GM18499 (cell line): ENCODE measurements at regions not wholly inside any gene's neighbourhood (a gene's known extent, or its start where the extent isn't known, plus 50 kb on each side); places are given as distances from the start of the nearest gene placed in this dataset.
"Not testable (repeated sequence)": the region's sequence is repeated elsewhere in the genome, so short reads cannot be mapped to it uniquely, and the experiment has no call there.

Source experiments
- ATAC-seq: cut with Tn5 transposase; IDR thresholded peaks from one replicate; pipeline ENCODE4 v1.9.1; 2021; ENCODE audit warnings: moderate number of reproducible peaks; ENCODE audit not compliant: insufficient read depth, unreplicated experiment

DNA sequence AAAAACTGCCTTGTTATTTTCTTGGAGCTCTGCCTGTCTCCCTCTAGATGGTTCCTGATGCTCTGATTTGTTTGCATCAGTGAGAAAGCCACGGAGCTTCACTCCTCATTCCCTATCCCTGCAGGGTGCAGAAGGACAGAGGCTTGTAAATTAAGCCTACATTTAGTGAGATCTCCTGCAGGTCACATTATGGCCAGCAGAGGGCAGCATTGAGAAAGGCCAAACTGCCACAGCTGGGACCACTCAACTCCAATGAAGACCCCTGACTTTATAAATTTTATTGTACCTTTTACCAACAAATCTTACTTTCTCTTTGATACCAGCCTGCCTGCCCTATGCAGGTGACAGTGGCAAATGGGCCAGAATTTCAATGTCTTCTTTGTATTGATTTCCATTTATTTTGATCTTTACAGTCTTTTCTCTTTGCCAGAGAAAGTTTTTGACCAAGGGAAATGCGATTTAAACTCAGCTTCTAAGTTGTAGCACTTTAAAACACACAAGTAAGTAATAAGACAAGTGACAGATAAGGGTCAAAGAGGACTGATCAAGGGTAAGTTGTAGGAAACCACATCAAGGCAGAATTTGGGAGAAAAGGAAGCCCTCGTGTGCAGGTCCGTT lies 1029.1 kb upstream of the KLHL29 start:
- ATAC-seq = no peak

DNA sequence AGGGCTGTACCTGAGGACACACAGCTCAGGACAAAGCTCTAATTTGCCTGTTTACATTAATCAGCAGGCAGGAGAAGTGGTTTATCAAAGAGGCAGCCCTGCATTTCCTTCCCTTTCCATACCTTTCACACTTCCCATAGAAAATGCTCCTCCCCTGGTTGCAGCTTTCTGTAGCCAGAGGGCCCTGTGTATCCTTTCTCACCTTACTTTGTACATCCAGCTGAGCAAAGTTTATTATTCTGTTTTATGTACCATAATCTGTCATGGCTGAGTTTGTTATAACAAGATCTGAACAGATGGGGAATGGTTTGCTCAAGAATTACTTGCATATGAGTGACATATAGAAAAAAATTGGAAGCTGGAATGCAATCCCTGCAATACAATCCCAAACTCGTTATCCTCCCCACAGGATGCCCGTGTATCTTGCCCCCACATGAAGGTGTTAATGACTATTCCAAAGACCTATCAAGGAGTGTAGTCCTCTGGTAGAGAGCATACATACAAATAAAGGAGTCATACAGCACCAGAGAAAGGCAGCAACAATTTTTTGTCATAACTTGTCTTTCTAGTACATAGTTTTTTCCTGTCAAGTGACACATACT lies 1025.8 kb upstream of the KLHL29 start:
- no peak for ATAC-seq

DNA sequence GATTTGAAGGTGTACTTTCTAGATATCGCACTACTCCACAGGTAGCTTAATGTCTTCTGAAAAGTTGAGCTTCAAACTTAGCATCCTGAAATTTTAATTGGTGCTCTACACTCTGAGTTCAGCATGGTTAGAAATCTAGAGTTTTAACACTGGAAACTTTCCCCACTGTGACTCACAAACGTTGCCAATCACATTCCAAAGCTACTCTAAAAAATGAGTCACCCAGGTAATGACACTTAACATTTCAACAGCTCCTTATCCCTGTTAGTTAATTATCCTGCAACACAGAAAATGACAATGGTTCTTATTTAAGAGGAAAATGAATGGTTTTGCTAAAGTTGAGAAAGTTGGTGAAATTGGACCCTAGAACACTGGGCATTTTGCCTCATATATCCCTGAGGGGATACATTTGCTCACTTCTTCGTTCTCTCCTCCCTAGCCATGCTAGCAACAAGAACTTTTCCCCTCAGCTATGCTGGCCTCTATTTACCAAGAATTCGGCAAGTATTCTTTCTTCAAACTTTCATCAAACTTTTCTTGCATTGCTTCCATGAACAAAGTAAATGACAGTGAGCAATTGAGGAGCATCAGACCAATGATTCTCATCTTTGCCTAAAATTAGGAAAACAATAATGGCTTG lies 1024.1 kb upstream of the KLHL29 start:
- no peak for ATAC-seq

DNA sequence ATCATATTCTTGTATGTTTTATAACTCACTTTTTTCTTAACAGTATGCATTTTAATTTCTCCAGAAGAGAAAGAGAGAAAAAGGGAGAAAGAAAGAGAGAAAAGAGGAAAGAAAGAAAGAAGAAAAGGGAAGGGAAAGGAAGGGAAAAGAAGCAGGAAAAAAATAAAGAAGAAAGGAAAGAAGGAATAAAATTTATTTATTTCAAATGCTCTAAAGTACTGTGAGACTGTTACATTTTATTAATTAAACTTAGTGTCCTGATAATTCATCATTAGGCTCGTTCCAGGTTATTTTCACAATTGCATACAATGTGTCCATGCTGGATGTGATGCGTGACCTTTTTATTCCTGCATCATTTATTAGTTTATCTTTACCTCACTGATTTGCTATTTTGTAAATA lies 1023.4 kb upstream of the KLHL29 start:
- no peak for ATAC-seq

DNA sequence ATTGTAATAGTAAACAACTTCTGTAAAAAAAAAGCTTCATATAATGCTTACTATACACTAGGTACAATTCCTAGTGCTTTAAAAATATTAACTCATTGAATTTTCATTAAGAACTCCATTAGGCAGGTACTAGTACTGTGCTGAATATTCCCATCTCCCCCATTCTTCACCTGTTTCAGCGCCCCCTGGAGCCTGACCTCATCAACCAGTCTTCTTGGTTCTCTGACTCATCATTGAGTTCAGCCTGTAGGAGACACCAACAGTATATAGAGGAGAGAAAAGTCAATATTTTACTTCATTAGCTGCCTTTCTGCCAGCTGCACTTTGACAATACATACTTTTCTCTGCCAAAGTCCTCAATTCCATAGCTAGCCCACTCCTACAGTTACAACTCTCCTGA lies 1009.9 kb upstream of the KLHL29 start:
- no peak for ATAC-seq

DNA sequence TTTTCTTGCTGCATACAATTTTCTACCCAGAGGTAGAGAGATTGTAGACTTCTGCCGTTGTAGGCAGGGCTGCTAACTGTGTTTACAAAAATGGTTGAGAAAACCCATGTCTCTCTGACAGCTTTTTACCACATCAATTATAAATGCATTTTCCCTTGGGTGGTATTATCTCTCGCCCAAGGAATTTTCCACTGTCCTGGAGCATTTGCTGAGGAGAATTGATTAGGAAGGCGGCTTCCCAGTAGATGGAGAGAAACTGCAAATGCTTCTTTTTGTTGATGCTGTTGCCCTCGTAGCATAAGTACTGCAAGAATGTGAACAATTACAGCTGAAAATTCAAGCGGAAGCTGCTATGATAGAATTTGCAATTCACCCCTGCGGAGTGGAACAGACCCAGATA lies 1007.7 kb upstream of the KLHL29 start:
- ATAC-seq = no peak

DNA sequence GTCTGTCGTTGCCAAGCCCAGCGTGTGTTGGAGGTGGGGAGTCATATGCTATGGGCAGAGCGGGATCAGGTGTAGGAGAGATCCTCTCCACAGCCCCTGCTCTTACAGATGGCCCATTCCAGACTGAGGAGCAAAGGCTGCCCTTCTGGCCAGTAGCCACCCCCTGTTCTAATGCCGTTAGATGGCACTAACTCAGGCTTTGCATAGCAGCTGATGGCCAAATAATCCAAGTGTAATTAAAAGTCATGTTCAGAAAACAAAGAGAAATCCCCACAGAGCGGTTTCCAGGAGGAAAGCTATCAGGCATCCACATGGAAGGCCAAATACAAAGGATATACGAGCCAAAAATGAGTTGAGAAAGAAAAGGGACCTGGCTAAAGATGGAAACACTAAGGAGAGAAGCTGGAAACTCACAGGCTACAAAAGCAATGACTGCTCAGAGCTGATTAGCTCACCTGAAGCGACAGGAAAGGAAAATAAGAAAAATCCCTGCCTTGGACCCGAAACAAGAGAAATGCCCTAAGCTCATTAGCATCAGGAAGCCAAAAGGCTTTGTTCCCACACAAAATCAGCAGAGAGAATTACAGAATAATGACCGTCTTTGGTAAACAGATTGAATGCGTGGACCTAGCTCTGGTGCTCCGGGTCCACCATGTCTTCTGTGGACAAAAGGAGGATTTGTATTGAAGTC lies 1002.4 kb upstream of the KLHL29 start:
- ATAC-seq = no peak

DNA sequence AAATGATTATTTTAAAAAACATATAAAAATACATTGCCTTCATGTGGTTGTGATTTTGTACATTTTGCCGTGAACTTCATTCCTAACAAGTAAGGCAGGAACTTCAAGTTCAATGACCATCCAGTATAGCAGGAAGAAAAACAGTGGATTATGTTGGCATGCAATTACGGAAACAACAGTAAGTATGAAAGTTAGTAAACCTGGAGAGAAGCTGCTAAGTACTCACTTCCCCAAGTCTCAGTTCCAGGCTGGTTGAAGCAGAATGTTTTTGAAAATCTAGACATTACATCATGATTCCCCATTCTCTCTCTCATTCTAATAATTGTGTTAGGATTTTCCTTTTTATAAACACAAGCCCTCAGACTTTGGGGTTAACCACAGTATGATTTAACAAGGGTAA lies 987.1 kb upstream of the KLHL29 start:
- ATAC-seq = no peak

DNA sequence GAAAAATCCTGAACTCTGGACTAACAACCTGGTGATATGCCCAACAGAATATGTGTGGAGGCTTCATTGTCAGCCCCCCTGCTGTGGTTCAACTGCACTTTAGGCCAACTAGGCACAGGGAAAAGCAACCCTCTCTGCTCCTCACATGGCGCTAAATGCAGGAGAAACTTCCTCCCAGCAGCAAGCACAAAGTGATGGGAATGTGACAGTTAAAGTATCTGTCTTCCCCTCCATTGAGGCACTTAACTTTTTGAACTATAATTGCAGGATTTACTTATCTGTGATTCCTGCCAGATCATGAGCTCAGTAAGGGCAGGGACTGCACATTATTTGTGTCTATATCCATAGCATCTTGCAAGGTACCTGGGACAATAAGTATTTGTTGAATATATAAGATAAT lies 981.2 kb upstream of the KLHL29 start:
- no peak for ATAC-seq

DNA sequence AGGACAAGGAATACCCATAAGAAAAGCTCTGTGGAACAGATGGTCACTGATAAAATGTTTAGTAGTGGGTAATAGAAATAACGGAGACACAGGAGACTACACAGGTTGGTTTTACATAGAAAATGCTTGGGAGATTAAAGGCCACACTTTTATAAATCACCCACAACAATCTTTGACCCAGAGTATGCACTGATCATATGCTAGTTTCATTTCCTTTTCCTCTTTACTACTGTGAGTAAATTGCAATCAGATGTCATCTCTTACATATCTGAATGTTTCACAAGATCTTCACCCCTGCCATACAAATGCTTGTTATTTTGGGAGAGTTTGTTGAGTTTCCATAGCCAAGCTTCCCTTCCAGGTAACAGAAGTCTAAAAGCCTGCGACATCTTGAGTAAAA lies 978.4 kb upstream of the KLHL29 start:
- no peak for ATAC-seq

DNA sequence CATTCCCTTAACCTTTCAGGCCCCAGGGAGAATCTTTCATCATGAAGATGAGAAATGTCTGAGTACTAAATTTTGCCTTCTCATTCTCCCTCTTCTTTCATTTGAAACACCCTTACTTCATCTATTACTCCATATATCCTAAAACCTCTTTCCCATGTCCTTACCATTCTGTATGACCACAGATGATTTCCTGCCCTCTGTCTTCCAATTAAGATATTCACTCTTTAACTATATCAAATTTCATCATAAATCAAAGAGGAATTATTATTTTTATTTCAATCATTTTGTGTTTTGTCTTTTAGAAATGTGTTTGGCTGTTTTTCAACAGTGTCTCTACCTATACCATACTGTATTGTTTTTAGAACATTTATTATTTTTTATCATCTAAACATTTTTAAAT lies 964.9 kb upstream of the KLHL29 start:
- no peak for ATAC-seq

DNA sequence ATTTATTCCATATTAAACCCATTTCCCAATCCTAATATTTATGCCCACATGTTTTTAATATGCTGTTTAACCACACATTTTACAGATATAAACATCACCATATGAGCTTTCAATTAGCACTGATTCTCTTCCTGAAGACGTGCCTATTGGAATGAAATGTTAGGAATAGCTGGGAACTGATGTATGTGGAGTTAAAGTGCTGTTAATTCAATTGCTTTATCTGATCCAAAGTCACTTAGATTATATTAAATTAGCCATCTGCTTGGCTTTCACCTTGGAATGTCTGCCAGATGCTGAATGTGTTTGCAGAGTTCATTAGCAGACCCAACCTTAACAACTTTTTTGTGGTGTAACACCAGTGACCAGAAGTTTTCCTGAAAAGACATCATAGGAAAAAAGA lies 942.9 kb upstream of the KLHL29 start:
- ATAC-seq = no peak

DNA sequence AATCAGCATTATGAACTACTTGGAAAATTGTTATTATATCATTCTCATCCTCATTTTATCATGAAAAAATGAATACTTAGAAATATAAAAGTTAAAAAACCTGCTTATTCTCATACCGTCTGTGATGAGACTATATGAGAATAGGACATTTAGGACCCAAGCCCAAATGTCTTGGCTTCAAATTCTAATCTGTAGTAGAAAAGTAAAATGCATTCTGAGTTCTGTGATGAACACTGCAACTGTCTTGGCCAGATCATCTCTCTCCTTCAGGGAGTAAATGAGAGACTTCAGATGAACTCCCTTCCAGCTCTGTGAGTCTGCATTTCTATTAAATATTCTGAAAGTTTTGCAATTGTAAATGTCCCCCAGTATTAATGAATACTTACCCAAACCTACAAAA lies 940.7 kb upstream of the KLHL29 start:
- no peak for ATAC-seq

DNA sequence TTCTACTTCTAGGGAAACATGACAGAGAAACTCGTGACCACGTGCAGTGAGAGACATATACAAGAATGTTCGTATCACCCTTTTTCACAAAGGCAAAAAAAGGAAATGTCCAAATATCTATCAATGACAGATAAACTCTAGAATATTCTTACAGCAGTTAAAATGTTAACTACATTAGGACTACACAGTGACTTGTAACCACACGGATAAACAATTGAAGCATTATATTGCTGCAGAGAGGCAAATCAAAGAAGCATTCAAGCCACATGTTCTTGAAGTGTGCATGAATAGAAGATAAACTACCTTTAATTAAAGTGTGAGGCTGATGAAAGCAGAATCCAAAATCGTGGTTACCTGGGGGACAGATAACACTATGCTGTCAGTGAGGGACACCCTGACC lies 935.3 kb upstream of the KLHL29 start:
- no peak for ATAC-seq

DNA sequence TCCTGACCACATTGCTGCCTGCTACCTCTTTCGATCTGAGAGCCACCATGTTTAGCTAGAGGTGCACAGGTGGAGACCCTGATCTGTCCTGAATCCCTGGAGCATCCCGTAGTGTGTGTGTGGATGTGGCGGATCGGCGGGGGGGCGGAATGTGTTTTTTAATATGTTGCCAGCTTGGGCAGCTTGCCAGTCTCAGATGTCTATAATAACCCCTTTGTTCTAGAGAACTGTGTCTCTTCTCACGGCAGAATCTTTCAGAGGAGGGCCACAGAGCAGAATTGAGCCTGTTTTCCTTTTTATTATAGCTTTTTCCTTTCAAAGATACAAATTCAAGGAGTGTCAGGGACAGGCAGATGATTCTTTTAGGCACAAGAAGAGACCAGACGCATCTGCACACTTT lies 934.1 kb upstream of the KLHL29 start:
- ATAC-seq = no peak

DNA sequence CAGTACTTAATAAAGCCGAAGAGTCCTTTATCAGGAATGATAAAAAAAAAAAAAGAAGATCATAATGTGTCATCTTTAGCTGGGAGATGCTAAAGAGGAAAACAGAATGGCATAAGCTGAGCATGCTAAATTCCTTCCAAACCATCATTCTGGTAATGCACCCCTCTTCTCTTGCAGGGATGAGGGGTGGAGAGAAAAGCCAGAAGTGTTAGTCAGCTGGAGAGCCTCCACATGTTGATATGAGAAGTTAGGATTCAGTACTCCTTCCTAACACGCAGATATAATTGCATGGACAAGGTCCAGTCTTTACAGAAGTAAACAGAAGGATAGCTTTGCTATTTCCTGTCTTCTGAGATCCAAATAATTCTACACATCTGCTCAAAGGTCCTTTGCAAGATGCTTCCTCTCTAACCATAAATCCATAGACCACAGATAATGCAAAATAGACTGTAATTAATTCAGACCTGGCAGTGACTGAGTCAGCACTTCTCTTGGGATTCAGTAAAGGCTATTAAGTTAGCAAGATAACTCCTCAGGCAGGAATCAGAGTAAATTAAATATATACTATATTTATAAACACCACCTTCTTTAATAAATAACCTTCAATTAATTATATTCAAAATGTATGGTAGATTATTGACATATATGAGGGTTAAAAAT lies 930.0 kb upstream of the KLHL29 start:
- no peak for ATAC-seq

DNA sequence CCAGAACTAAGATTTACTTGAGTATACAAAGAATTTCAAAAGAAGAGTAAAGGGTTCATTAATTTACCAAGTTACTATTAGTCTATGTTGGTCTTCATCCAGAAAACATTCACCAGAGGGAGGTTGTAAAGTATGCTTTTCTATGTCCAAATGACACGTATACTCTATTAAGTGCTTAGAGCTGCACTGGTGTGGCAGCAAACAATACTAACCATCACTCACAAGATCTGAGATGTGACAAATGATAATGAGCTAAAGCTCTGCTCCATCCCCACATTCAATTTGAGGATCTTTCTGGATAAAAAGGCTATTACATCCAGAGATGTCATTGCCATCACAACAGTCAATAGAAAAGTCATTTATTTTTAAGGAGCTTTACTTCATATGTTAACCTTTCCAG lies 926.5 kb upstream of the KLHL29 start:
- no peak for ATAC-seq

DNA sequence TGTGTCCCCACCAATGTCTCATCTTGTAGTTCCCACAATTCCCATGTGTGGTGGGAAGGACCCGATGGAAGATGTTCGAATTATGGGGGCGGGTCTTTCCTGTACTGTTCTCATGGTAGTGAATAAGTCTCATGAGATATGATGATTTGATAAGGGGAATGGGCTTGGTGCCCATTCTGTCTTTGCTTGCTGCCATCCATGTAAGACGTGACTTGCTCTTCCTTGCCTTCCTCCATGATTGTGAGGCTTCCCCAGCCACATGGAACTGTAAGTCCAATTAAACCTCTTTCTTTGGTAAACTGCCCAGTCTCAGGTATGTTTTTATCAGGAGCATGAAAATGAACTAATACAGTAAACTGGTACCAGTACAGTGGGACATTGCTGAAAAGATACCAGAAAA lies 909.9 kb upstream of the KLHL29 start:
- not testable (repeated sequence) for ATAC-seq

DNA sequence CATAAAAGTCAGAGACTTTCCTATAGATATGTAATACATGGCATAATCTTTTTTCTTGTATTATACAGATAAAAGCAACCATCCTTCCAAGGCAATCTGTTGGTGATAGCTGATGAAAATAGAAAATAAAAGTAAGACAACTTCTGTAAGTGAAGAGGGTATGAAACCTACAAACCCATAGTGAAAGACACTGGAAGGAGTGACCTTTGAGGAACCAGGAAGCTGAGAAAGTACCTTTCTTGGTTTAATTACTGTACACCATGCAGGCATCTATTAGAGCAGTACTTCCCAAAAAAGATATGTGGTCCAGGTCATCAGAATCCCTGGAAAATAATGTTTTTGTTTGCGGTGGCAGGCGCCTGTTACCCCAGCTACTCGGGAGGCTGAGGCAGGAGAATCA lies 906.6 kb upstream of the KLHL29 start:
- ATAC-seq = no peak

DNA sequence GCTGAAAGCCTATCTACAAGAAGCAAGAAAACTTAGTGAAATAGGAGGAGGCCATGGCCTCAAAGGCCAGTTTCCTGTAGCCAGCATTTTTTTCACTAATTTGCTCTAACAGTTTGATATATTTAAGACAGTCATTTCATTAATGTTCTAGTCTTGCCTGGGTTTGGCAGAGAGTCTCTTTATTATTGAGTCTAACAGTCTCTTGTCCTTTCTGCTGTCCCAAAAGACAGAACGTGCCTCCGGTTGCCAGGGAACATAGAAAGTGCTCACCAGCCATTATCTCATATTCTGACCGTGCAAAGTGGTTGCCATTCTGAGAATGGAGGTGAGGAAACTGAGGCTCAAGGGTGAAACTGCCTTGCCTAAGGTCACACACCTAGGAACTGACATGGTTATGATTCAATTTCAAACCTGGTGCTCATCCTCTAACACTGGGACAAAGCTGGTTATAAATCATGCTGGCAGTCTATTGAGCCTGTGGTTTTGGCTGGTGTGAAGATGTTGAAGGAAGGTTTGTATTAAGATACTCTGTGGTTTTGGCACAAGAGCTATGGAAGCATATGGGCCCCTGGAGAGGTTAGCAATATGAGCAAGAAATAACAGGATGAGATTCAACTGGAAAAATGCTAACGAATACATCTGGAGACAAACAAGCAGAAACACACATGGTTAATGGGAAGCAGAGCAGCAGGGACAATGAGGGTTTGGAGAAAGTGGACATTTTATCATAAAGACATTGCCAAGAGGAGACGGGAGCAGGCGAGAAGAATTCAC lies 903.3 kb upstream of the KLHL29 start:
- no peak for ATAC-seq
